CD14-positive monocyte (primary cell): ENCODE measurements at regions not wholly inside any gene's neighbourhood (a gene's known extent, or its start where the extent isn't known, plus 50 kb on each side); places are given as distances from the start of the nearest gene placed in this dataset.

Experiments
- DNase-seq, 3 donors: peaks; one replicate each; pipeline ENCODE4 v3.0.0-alpha.2; 2011 to 2022
- H2AFZ ChIP-seq: 2 replicates; pipeline ENCODE4 v1.6.0; 2012; ENCODE audit warnings: mild to moderate bottlenecking, low read depth, low read length, inconsistent platforms; ENCODE audit not compliant: insufficient read depth, poor library complexity, severe bottlenecking
- H3K27ac ChIP-seq, 2 donors: 1 replicate in 1 of 2; 2 replicates in 1 of 2; pipeline ENCODE4 v1.5.1; 2012 to 2013; ENCODE audit warnings: low read length in 2 of 2, control low read depth in 1 of 2, inconsistent platforms in 1 of 2, low read depth in 1 of 2, mild to moderate bottlenecking in 1 of 2
- H3K27me3 ChIP-seq, 2 donors: one replicate each; pipeline versions ENCODE4 v1.6.0 to v1.6.1; 2011 to 2013; ENCODE audit warnings: low read length in 2 of 2; ENCODE audit not compliant: control insufficient read depth in 2 of 2, insufficient read depth in 2 of 2
- H3K36me3 ChIP-seq, 2 donors: replicated peaks in 1 of 2; 1 replicate in 1 of 2; 2 replicates in 1 of 2; pipeline versions ENCODE4 v1.5.1 to v1.6.1; 2012 to 2013; ENCODE audit warnings: low read length in 2 of 2, control low read depth in 1 of 2, inconsistent platforms in 1 of 2, mild to moderate bottlenecking in 1 of 2; ENCODE audit not compliant: insufficient read depth in 2 of 2, control insufficient read depth in 1 of 2
- H3K4me1 ChIP-seq, 2 donors: 1 replicate in 1 of 2; 2 replicates in 1 of 2; pipeline versions ENCODE4 v1.5.1 to v1.6.1; 2012 to 2013; ENCODE audit warnings: low read length in 2 of 2, control low read depth in 1 of 2, inconsistent platforms in 1 of 2, mild to moderate bottlenecking in 1 of 2, moderate library complexity in 1 of 2; ENCODE audit not compliant: insufficient read depth in 2 of 2, control insufficient read depth in 1 of 2
- H3K4me2 ChIP-seq: replicated peaks from 2 replicates; pipeline ENCODE3; 2012; ENCODE audit warnings: low read length, moderate library complexity, mild to moderate bottlenecking; ENCODE audit not compliant: poor library complexity, severe bottlenecking; ENCODE audit errors: extremely low read depth
- H3K4me3 ChIP-seq, 3 experiments: fragments of 200-600 bp in 1 of 3; sonication (generic) in 1 of 3; replicated peaks in 1 of 3; 1 replicate in 2 of 3; 2 replicates in 1 of 3; pipeline ENCODE4 v1.5.1; 2011 to 2013; ENCODE audit warnings: low read length in 3 of 3, mild to moderate bottlenecking in 3 of 3, control low read depth in 2 of 3, low read depth in 2 of 3, inconsistent platforms in 1 of 3, moderate library complexity in 1 of 3
- H3K79me2 ChIP-seq: 2 replicates; pipeline ENCODE4 v1.6.0; 2012; ENCODE audit warnings: mild to moderate bottlenecking, control low read depth, inconsistent platforms, low read length, moderate library complexity; ENCODE audit not compliant: insufficient read depth
- H3K9ac ChIP-seq: 2 replicates; pipeline ENCODE4 v1.6.0; 2017; ENCODE audit warnings: low read length, mild to moderate bottlenecking; ENCODE audit not compliant: insufficient read depth, poor library complexity, severe bottlenecking
- H3K9me3 ChIP-seq, 2 donors: replicated peaks in 1 of 2; 1 replicate in 1 of 2; 2 replicates in 1 of 2; pipeline versions ENCODE4 v1.5.1 to v1.6.1; 2012 to 2013; ENCODE audit warnings: low read length in 2 of 2, control low read depth in 1 of 2; ENCODE audit not compliant: control insufficient read depth in 1 of 2, insufficient read depth in 1 of 2
- H4K20me1 ChIP-seq: 2 replicates; pipeline ENCODE4 v1.6.0; 2012; ENCODE audit warnings: mild to moderate bottlenecking, low read length, control low read depth, moderate library complexity; ENCODE audit not compliant: insufficient read depth
- H3K27ac Mint-ChIP-seq, 7 donors: one replicate each; pipeline ENCODE4 v1.8.0; 2020; ENCODE audit warnings: mild to moderate bottlenecking in 7 of 7, mixed read lengths in 7 of 7, moderate library complexity in 6 of 7, inconsistent platforms in 2 of 7
- H3K27me3 Mint-ChIP-seq, 3 donors: one replicate each; pipeline ENCODE4 v1.8.0; 2021 to 2022; ENCODE audit warnings: low read depth in 3 of 3, mild to moderate bottlenecking in 3 of 3, mixed read lengths in 3 of 3, moderate library complexity in 3 of 3, inconsistent platforms in 1 of 3
- H3K36me3 Mint-ChIP-seq, 2 donors: one replicate each; pipeline ENCODE4 v1.8.0; 2020; ENCODE audit warnings: mixed read lengths in 2 of 2, inconsistent platforms in 1 of 2, mild to moderate bottlenecking in 1 of 2
- H3K4me1 Mint-ChIP-seq: one replicate; pipeline ENCODE4 v1.8.0; 2020; ENCODE audit warnings: mild to moderate bottlenecking, mixed read lengths
- H3K4me3 Mint-ChIP-seq, 2 donors: one replicate each; pipeline ENCODE4 v1.8.0; 2020; ENCODE audit warnings: mild to moderate bottlenecking in 2 of 2, mixed read lengths in 2 of 2, moderate library complexity in 1 of 2
- H3K9me3 Mint-ChIP-seq, 7 donors: one replicate each; pipeline ENCODE4 v1.8.0; 2020 to 2022; ENCODE audit warnings: mixed read lengths in 7 of 7, mild to moderate bottlenecking in 6 of 7, moderate library complexity in 6 of 7, inconsistent platforms in 2 of 7
- WGBS: methylation state at CpG from one replicate; pipeline ENCODE4 v1.1.5; 2013; ENCODE audit warnings: missing lambda C conversion rate; ENCODE audit not compliant: insufficient coverage; 5-methylcytosine and 5-hydroxymethylcytosine counted together
- intact Hi-C, 2 donors: fragments of 100-400 bp; cut with micrococcal nuclease; formaldehyde crosslinking; loops; one replicate each; pipeline versions ENCODE4 v1.15.0 to v1.15.1; 2023
- TF ChIP-seq, protein P1 (sequence below): fragments of 200-600 bp; IDR thresholded peaks from one replicate; pipeline ENCODE4 v1.8.0; 2022; ENCODE audit warnings: antibody characterized with exemption, mild to moderate bottlenecking

GRCh38 chr5:111587728-111588127 lies 75.4 kb upstream of the STARD4 start:
- Mint-ChIP-seq H3K36me3 (no peaks in the 10 kb centered on the region), H3K9me3 (peaks cover 0 to 3% (median 0%) of the 10 kb centered on the region in 7 donors), H3K4me1 (peaks cover 10% of the 10 kb centered on the region), H3K4me3 (no peak overlapping the region), H3K27ac (no peak overlapping the region), H3K27me3 (no peaks in the 10 kb centered on the region)
- H2AFZ ChIP-seq = no peak overlapping the region
- TF ChIP-seq, protein P1, sequence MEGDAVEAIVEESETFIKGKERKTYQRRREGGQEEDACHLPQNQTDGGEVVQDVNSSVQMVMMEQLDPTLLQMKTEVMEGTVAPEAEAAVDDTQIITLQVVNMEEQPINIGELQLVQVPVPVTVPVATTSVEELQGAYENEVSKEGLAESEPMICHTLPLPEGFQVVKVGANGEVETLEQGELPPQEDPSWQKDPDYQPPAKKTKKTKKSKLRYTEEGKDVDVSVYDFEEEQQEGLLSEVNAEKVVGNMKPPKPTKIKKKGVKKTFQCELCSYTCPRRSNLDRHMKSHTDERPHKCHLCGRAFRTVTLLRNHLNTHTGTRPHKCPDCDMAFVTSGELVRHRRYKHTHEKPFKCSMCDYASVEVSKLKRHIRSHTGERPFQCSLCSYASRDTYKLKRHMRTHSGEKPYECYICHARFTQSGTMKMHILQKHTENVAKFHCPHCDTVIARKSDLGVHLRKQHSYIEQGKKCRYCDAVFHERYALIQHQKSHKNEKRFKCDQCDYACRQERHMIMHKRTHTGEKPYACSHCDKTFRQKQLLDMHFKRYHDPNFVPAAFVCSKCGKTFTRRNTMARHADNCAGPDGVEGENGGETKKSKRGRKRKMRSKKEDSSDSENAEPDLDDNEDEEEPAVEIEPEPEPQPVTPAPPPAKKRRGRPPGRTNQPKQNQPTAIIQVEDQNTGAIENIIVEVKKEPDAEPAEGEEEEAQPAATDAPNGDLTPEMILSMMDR = no peak
- intact Hi-C loops = no loop called here
- H3K27me3 ChIP-seq = no peaks in the 10 kb centered on the region
- H3K9me3 ChIP-seq = no peaks in the 10 kb centered on the region
- no peak overlapping the region for H3K4me2 ChIP-seq
- no peaks in the 10 kb centered on the region for H4K20me1 ChIP-seq
- no peak overlapping the region for H3K4me3 ChIP-seq
- H3K27ac ChIP-seq = no peak overlapping the region
- peaks cover 5 to 8% of the 10 kb centered on the region in 2 donors for H3K4me1 ChIP-seq
- H3K36me3 ChIP-seq = no peaks in the 10 kb centered on the region
- H3K9ac ChIP-seq = no peak overlapping the region
- no peak for DNase-seq
- no peaks in the 10 kb centered on the region for H3K79me2 ChIP-seq

DNA sequence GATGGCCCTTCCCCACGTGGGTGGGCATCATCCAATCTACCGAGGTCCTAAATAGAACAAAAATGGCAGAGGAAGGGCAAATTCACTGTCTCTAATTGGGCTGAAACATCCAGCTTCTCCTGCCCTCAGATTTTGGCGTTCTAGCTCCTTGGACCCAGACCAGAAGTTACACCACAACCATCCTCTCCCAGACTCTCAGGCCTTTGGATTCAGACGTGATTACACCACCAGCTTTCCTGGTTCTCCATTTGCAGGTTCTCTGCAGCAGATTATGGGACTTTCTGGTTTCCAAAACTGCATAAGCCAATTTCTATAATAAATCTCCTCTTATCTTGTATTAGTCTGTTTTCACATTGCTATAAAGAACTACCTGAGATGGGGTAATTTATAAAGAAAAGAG lies 73.6 kb upstream of the STARD4 start:
- Mint-ChIP-seq H3K36me3 (no peaks in the 10 kb centered on the region), H3K9me3 (peaks cover 0 to 3% (median 0%) of the 10 kb centered on the region in 7 donors), H3K4me1 (peaks cover 20% of the 10 kb centered on the region), H3K4me3 (no peak overlapping the region), H3K27ac (no peak overlapping the region), H3K27me3 (no peaks in the 10 kb centered on the region)
- H3K27me3 ChIP-seq = no peaks in the 10 kb centered on the region
- H3K36me3 ChIP-seq = no peaks in the 10 kb centered on the region
- H3K4me2 ChIP-seq = no peak overlapping the region
- H3K9ac ChIP-seq = no peak overlapping the region
- no peaks in the 10 kb centered on the region for H4K20me1 ChIP-seq
- H2AFZ ChIP-seq = no peak overlapping the region
- no peaks in the 10 kb centered on the region for H3K9me3 ChIP-seq
- H3K79me2 ChIP-seq = no peaks in the 10 kb centered on the region
- H3K4me3 ChIP-seq = no peak overlapping the region
- 95% methylated on average over 3 of the region's 4 CpGs for WGBS
- no peak overlapping the region for H3K27ac ChIP-seq
- intact Hi-C loops = no loop called here
- H3K4me1 ChIP-seq = peaks cover 10 to 14% of the 10 kb centered on the region in 2 donors
- TF ChIP-seq, protein P1 = no peak
- DNase-seq = no peak
